WERI-Rb-1 (cell line): ENCODE measurements at regions not wholly inside any gene's neighbourhood (a gene's known extent, or its start where the extent isn't known, plus 50 kb on each side); places are given as distances from the start of the nearest gene placed in this dataset.

Source experiments
- DNase-seq: peaks from one replicate; pipeline ENCODE4 v3.0.0-alpha.2; 2020
- H3K27ac ChIP-seq: fragments of 250-450 bp; sonication (Bioruptor Pico); 2 replicates; pipeline ENCODE4 v1.5.1; 2020; ENCODE audit warnings: mild to moderate bottlenecking, moderate library complexity
- H3K27me3 ChIP-seq: fragments of 250-450 bp; sonication (Bioruptor Pico); 2 replicates; pipeline ENCODE4 v1.5.1; 2021; ENCODE audit warnings: mild to moderate bottlenecking, low read depth, moderate library complexity; ENCODE audit not compliant: insufficient read depth, severe bottlenecking
- H3K36me3 ChIP-seq: fragments of 250-450 bp; sonication (Bioruptor Pico); 2 replicates; pipeline ENCODE4 v1.5.1; 2020; ENCODE audit warnings: mild to moderate bottlenecking, moderate library complexity
- H3K4me3 ChIP-seq: 2 replicates; pipeline ENCODE4 v1.5.1; 2011; ENCODE audit warnings: low read depth, mild to moderate bottlenecking, control low read depth, low read length
- H3K9me3 ChIP-seq: fragments of 250-450 bp; sonication (Bioruptor Pico); 2 replicates; pipeline ENCODE4 v1.5.1; 2021; ENCODE audit warnings: mild to moderate bottlenecking, moderate library complexity; ENCODE audit not compliant: severe bottlenecking
- CTCF ChIP-seq: IDR thresholded peaks from 2 replicates; pipeline ENCODE4 v1.5.1; 2011; ENCODE audit warnings: low read depth, mild to moderate bottlenecking, control low read depth, inconsistent platforms, low read length

GRCh38 chr3:144049374-144049773 is 77.8 kb downstream of the DIPK2A start:
- no peak for TF ChIP-seq CTCF
- Histone ChIP-seq H3K27ac (no peak overlapping the region), H3K27me3 (no peaks in the 10 kb centered on the region), H3K9me3 (no peaks in the 10 kb centered on the region), H3K4me3 (no peak overlapping the region), H3K36me3 (no peaks in the 10 kb centered on the region)
- DNase-seq = no peak

- H3K4me3 ChIP-seq = no peak overlapping the region
- H3K9me3 ChIP-seq = no peaks in the 10 kb centered on the region
- no peaks in the 10 kb centered on the region for H3K27me3 ChIP-seq
- no peaks in the 10 kb centered on the region for H3K36me3 ChIP-seq
- no peak for TF ChIP-seq CTCF
- no peak overlapping the region for H3K27ac ChIP-seq
- no peak for DNase-seq
Observed at GRCh38 chr3:144051211-144051610, 79.6 kb downstream of the DIPK2A start.

GRCh38 chr3:144052275-144052674 is 80.7 kb downstream of the DIPK2A start:
- Histone ChIP-seq H3K36me3 (no peaks in the 10 kb centered on the region), H3K9me3 (no peaks in the 10 kb centered on the region), H3K27me3 (no peaks in the 10 kb centered on the region), H3K27ac (no peak overlapping the region), H3K4me3 (no peak overlapping the region)
- DNase-seq = no peak
- TF ChIP-seq CTCF = no peak

- Histone ChIP-seq H3K36me3 (no peaks in the 10 kb centered on the region), H3K27me3 (no peaks in the 10 kb centered on the region), H3K9me3 (no peaks in the 10 kb centered on the region), H3K4me3 (no peak overlapping the region), H3K27ac (no peak overlapping the region)
- no peak for TF ChIP-seq CTCF
- no peak for DNase-seq
Observed at GRCh38 chr3:144053121-144053520, 81.5 kb downstream of the DIPK2A start.

GRCh38 chr3:144054766-144055165 is 83.1 kb downstream of the DIPK2A start:
- Histone ChIP-seq H3K36me3 (no peaks in the 10 kb centered on the region), H3K4me3 (no peak overlapping the region), H3K27ac (no peak overlapping the region), H3K27me3 (no peaks in the 10 kb centered on the region), H3K9me3 (no peaks in the 10 kb centered on the region)
- TF ChIP-seq CTCF = no peak
- DNase-seq = no peak

GRCh38 chr3:144055604-144056003 is 84.0 kb downstream of the DIPK2A start:
- no peaks in the 10 kb centered on the region for H3K9me3 ChIP-seq
- no peak for DNase-seq

More at GRCh38 chr3:144055604-144056003, 84.0 kb downstream of the DIPK2A start:
- no peaks in the 10 kb centered on the region for H3K27me3 ChIP-seq
- no peaks in the 10 kb centered on the region for H3K36me3 ChIP-seq
- no peak overlapping the region for H3K4me3 ChIP-seq
- TF ChIP-seq CTCF = no peak
- no peak overlapping the region for H3K27ac ChIP-seq
